ENCODE measurements at regions not wholly inside any gene's neighbourhood (a gene's known extent, or its start where the extent isn't known, plus 50 kb on each side); places are given as distances from the start of the nearest gene placed in this dataset.
"Not testable (repeated sequence)": the region's sequence is repeated elsewhere in the genome, so short reads cannot be mapped to it uniquely, and the experiment has no call there.

- DNase-seq = no peak
Measured at GRCh38 chr4:160370046-160370445, 1267.2 kb downstream of the RAPGEF2 start.

GRCh38 chr4:160371446-160371845 is 1268.6 kb downstream of the RAPGEF2 start:
- no peak for DNase-seq

- no peak for DNase-seq
Measured at GRCh38 chr4:160372390-160372789, 1269.5 kb downstream of the RAPGEF2 start.

GRCh38 chr4:160373911-160374310 is 1271.0 kb downstream of the RAPGEF2 start:
- DNase-seq = no peak

GRCh38 chr4:160375772-160376452 is 1273.0 kb downstream of the RAPGEF2 start:
- DNase-seq = no peak

- DNase-seq = no peak
Measured at GRCh38 chr4:160386846-160387245, 1284.0 kb downstream of the RAPGEF2 start.

- no peak for DNase-seq
Measured at GRCh38 chr4:160399826-160400225, 1296.9 kb downstream of the RAPGEF2 start.

- peak; percentile 80 to 97 for DNase-seq
Measured at GRCh38 chr4:160403081-160403480, 1300.2 kb downstream of the RAPGEF2 start.

GRCh38 chr4:160406263-160406825 is 1303.5 kb downstream of the RAPGEF2 start:
- DNase-seq = peak; percentile 78 to 98

GRCh38 chr4:160414496-160414895 is 1311.6 kb downstream of the RAPGEF2 start:
- DNase-seq = peak in 1 of 2 experiments; percentile 68

GRCh38 chr4:160423879-160424451 is 1321.1 kb downstream of the RAPGEF2 start:
- DNase-seq = no peak

GRCh38 chr4:160426233-160426632 is 1323.4 kb downstream of the RAPGEF2 start:
- no peak for DNase-seq

GRCh38 chr4:160450876-160451275 is 1348.0 kb downstream of the RAPGEF2 start:
- DNase-seq = peak; percentile 66 to 88

GRCh38 chr4:160481696-160482690 is 1379.1 kb downstream of the RAPGEF2 start:
- DNase-seq = not testable (repeated sequence)

- no peak for DNase-seq
Measured at GRCh38 chr4:160485071-160485687, 1382.3 kb downstream of the RAPGEF2 start.

GRCh38 chr4:160492181-160492580 is 1389.3 kb downstream of the RAPGEF2 start:
- DNase-seq = no peak

GRCh38 chr4:160493206-160493605 is 1390.3 kb downstream of the RAPGEF2 start:
- no peak for DNase-seq

- DNase-seq = no peak
Measured at GRCh38 chr4:160495356-160495755, 1392.5 kb downstream of the RAPGEF2 start.

GRCh38 chr4:160498211-160498610 is 1395.3 kb downstream of the RAPGEF2 start:
- no peak for DNase-seq

GRCh38 chr4:160505724-160506123 is 1402.8 kb downstream of the RAPGEF2 start:
- DNase-seq = no peak

- no peak for DNase-seq
Measured at GRCh38 chr4:160510928-160511327, 1408.0 kb downstream of the RAPGEF2 start.

GRCh38 chr4:160514126-160514525 is 1411.2 kb downstream of the RAPGEF2 start:
- no peak for DNase-seq

- no peak for DNase-seq
Measured at GRCh38 chr4:160523231-160523630, 1420.4 kb downstream of the RAPGEF2 start.

Data from cerebellar nuclear complex (tissue), 1 donor.